ENCODE measurements at regions not wholly inside any gene's neighbourhood (a gene's known extent, or its start where the extent isn't known, plus 50 kb on each side); places are given as distances from the start of the nearest gene placed in this dataset.
"Not testable (repeated sequence)": the region's sequence is repeated elsewhere in the genome, so short reads cannot be mapped to it uniquely, and the experiment has no call there.

GRCh38 chr3:59360312-59360711, 310.5 kb upstream of the CFAP20DC start:
- peaks cover 14% of the 10 kb centered on the region for H3K9me3 Mint-ChIP-seq
- H3K4me3 Mint-ChIP-seq, H3K27me3 Mint-ChIP-seq, H3K27ac Mint-ChIP-seq, H3K4me1 Mint-ChIP-seq, H3K36me3 Mint-ChIP-seq, DNase-seq: not testable (repeated sequence)

GRCh38 chr3:59341459-59341858, 291.6 kb upstream of the CFAP20DC start:
- Mint-ChIP-seq H3K4me3 (no peak overlapping the region), H3K27me3 (no peaks in the 10 kb centered on the region), H3K36me3 (no peaks in the 10 kb centered on the region), H3K9me3 (peaks cover 3% of the 10 kb centered on the region), H3K4me1 (peaks cover 15% of the 10 kb centered on the region), H3K27ac (no peak overlapping the region)
- no peak for DNase-seq

- H3K36me3 Mint-ChIP-seq: no peaks in the 10 kb centered on the region
- no peaks in the 10 kb centered on the region for H3K27me3 Mint-ChIP-seq
- peaks cover 15% of the 10 kb centered on the region for H3K4me1 Mint-ChIP-seq
- no peak overlapping the region for H3K4me3 Mint-ChIP-seq
- DNase-seq: no peak
- no peaks in the 10 kb centered on the region for H3K9me3 Mint-ChIP-seq
- no peak overlapping the region for H3K27ac Mint-ChIP-seq
Measured at GRCh38 chr3:59339818-59340217, 290.0 kb upstream of the CFAP20DC start.

GRCh38 chr3:59338934-59339333, 289.1 kb upstream of the CFAP20DC start:
- Mint-ChIP-seq H3K4me1 (peaks cover 15% of the 10 kb centered on the region), H3K27ac (no peak overlapping the region), H3K36me3 (no peaks in the 10 kb centered on the region), H3K4me3 (no peak overlapping the region), H3K27me3 (no peaks in the 10 kb centered on the region), H3K9me3 (peaks cover 2% of the 10 kb centered on the region)
- DNase-seq: no peak

GRCh38 chr3:59335338-59335737, 285.5 kb upstream of the CFAP20DC start:
- Mint-ChIP-seq H3K36me3 (no peaks in the 10 kb centered on the region), H3K9me3 (peaks cover 6% of the 10 kb centered on the region), H3K27ac (no peak overlapping the region), H3K4me1 (peaks cover 9% of the 10 kb centered on the region), H3K4me3 (no peak overlapping the region), H3K27me3 (no peaks in the 10 kb centered on the region)
- no peak for DNase-seq

- Mint-ChIP-seq H3K9me3 (peaks cover 6% of the 10 kb centered on the region), H3K27ac (no peak overlapping the region), H3K27me3 (no peaks in the 10 kb centered on the region), H3K36me3 (no peaks in the 10 kb centered on the region), H3K4me1 (peaks cover 1% of the 10 kb centered on the region), H3K4me3 (no peak overlapping the region)
- no peak for DNase-seq
Measured at GRCh38 chr3:59334585-59334984, 284.8 kb upstream of the CFAP20DC start.

GRCh38 chr3:59327376-59327808, 277.6 kb upstream of the CFAP20DC start:
- H3K4me1 Mint-ChIP-seq: no peaks in the 10 kb centered on the region
- no peak overlapping the region for H3K27ac Mint-ChIP-seq
- DNase-seq: no peak
- peaks cover 1% of the 10 kb centered on the region for H3K36me3 Mint-ChIP-seq
- H3K27me3 Mint-ChIP-seq: no peaks in the 10 kb centered on the region
- H3K9me3 Mint-ChIP-seq: peaks cover 1% of the 10 kb centered on the region
- no peak overlapping the region for H3K4me3 Mint-ChIP-seq

GRCh38 chr3:59326246-59327024, 276.6 kb upstream of the CFAP20DC start:
- H3K4me3 Mint-ChIP-seq: no peak overlapping the region
- no peaks in the 10 kb centered on the region for H3K27me3 Mint-ChIP-seq
- no peak for DNase-seq
- peaks cover 2% of the 10 kb centered on the region for H3K36me3 Mint-ChIP-seq
- no peaks in the 10 kb centered on the region for H3K9me3 Mint-ChIP-seq
- H3K27ac Mint-ChIP-seq: no peak overlapping the region
- no peaks in the 10 kb centered on the region for H3K4me1 Mint-ChIP-seq

GRCh38 chr3:59321881-59322540, 272.2 kb upstream of the CFAP20DC start:
- peaks cover 2% of the 10 kb centered on the region for H3K36me3 Mint-ChIP-seq
- no peaks in the 10 kb centered on the region for H3K27me3 Mint-ChIP-seq
- H3K27ac Mint-ChIP-seq: no peak overlapping the region
- no peak for DNase-seq
- no peak overlapping the region for H3K4me3 Mint-ChIP-seq
- no peaks in the 10 kb centered on the region for H3K9me3 Mint-ChIP-seq
- no peaks in the 10 kb centered on the region for H3K4me1 Mint-ChIP-seq

GRCh38 chr3:59320080-59320479, 270.3 kb upstream of the CFAP20DC start:
- Mint-ChIP-seq H3K4me3 (no peak overlapping the region), H3K9me3 (no peaks in the 10 kb centered on the region), H3K27me3 (no peaks in the 10 kb centered on the region), H3K36me3 (peaks cover 2% of the 10 kb centered on the region), H3K27ac (no peak overlapping the region), H3K4me1 (peaks cover 6% of the 10 kb centered on the region)
- DNase-seq: no peak

GRCh38 chr3:59319442-59319841, 269.6 kb upstream of the CFAP20DC start:
- no peak overlapping the region for H3K4me3 Mint-ChIP-seq
- H3K36me3 Mint-ChIP-seq: peaks cover 2% of the 10 kb centered on the region
- DNase-seq: no peak
- no peaks in the 10 kb centered on the region for H3K27me3 Mint-ChIP-seq
- peaks cover 6% of the 10 kb centered on the region for H3K4me1 Mint-ChIP-seq
- no peak overlapping the region for H3K27ac Mint-ChIP-seq
- H3K9me3 Mint-ChIP-seq: no peaks in the 10 kb centered on the region

- Mint-ChIP-seq H3K27me3 (no peaks in the 10 kb centered on the region), H3K9me3 (no peaks in the 10 kb centered on the region)
Measured at GRCh38 chr3:59318881-59319280, 269.1 kb upstream of the CFAP20DC start.

GRCh38 chr3:59317386-59317785, 267.6 kb upstream of the CFAP20DC start:
- Mint-ChIP-seq H3K36me3 (peaks cover under 1% of the 10 kb centered on the region), H3K27me3 (no peaks in the 10 kb centered on the region), H3K4me1 (peaks cover 10% of the 10 kb centered on the region), H3K4me3 (no peak overlapping the region), H3K9me3 (no peaks in the 10 kb centered on the region), H3K27ac (no peak overlapping the region)
- no peak for DNase-seq

More at GRCh38 chr3:59318881-59319280, 269.1 kb upstream of the CFAP20DC start:
- H3K36me3 Mint-ChIP-seq: peaks cover 2% of the 10 kb centered on the region
- DNase-seq: no peak
- no peak overlapping the region for H3K4me3 Mint-ChIP-seq
- H3K4me1 Mint-ChIP-seq: peaks cover 10% of the 10 kb centered on the region
- H3K27ac Mint-ChIP-seq: no peak overlapping the region

- H3K27ac Mint-ChIP-seq: no peak overlapping the region
- no peak overlapping the region for H3K4me3 Mint-ChIP-seq
- no peaks in the 10 kb centered on the region for H3K9me3 Mint-ChIP-seq
- H3K27me3 Mint-ChIP-seq: no peaks in the 10 kb centered on the region
- no peaks in the 10 kb centered on the region for H3K36me3 Mint-ChIP-seq
- DNase-seq: no peak
- peaks cover 10% of the 10 kb centered on the region for H3K4me1 Mint-ChIP-seq
Measured at GRCh38 chr3:59316688-59317275, 267.0 kb upstream of the CFAP20DC start.

GRCh38 chr3:59313365-59313764, 263.5 kb upstream of the CFAP20DC start:
- Mint-ChIP-seq H3K27ac (no peak overlapping the region), H3K27me3 (no peaks in the 10 kb centered on the region), H3K4me3 (no peak overlapping the region), H3K4me1 (peaks cover 26% of the 10 kb centered on the region), H3K9me3 (no peaks in the 10 kb centered on the region), H3K36me3 (no peaks in the 10 kb centered on the region)
- DNase-seq: peak; percentile 41

Measured in activated naive CD8-positive, alpha-beta T cell treated with anti-CD3 and anti-CD28 coated beads for 36 hours (primary cell).